ENCODE measurements at regions not wholly inside any gene's neighbourhood (a gene's known extent, or its start where the extent isn't known, plus 50 kb on each side); places are given as distances from the start of the nearest gene placed in this dataset.

DNA sequence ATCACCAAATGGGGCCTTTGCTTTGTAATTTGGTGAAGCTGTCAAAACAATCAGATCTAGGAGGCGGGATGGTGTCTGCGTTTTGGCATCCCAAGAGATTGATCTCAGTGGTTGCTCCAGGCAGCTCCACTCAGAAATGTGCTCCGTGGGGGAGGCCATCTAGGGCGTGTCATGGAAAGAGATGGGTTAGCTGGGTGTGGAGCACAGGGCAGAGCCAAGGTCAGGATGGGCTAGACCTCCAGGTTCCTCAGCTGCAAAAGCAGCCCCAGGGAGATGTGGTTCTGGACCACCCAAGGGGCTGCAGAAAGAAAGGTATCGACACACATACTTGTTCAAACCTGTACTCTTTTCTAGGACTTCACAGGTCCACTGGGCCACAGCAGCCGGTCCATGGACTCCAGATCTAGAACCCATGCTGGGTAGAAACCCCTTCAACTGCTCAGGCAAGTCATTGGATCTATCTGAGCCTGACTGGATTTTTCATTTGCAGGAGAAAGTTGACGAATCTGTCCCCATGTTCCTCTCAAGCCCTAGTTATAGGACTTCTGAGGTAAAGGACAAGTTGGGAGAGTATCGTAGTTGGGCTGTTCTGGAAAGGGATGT is 270.2 kb upstream of the RPL38 start:
- TF ChIP-seq, protein P1, sequence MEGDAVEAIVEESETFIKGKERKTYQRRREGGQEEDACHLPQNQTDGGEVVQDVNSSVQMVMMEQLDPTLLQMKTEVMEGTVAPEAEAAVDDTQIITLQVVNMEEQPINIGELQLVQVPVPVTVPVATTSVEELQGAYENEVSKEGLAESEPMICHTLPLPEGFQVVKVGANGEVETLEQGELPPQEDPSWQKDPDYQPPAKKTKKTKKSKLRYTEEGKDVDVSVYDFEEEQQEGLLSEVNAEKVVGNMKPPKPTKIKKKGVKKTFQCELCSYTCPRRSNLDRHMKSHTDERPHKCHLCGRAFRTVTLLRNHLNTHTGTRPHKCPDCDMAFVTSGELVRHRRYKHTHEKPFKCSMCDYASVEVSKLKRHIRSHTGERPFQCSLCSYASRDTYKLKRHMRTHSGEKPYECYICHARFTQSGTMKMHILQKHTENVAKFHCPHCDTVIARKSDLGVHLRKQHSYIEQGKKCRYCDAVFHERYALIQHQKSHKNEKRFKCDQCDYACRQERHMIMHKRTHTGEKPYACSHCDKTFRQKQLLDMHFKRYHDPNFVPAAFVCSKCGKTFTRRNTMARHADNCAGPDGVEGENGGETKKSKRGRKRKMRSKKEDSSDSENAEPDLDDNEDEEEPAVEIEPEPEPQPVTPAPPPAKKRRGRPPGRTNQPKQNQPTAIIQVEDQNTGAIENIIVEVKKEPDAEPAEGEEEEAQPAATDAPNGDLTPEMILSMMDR (conservative IDR thresholded peaks at IDR 0.05; ENCODE audit: low read depth, low read length), result no peak
- DNase-seq (ENCODE audit: low read depth), result no peak
- no peak overlapping the region for H3K4me3 ChIP-seq (ENCODE audit: low read depth, low read length)

GRCh38 chr17:73933871-73934270 is 269.6 kb upstream of the RPL38 start:
- H3K4me3 ChIP-seq (ENCODE audit: low read depth, low read length), result no peak overlapping the region
- TF ChIP-seq, protein P1 (conservative IDR thresholded peaks at IDR 0.05; ENCODE audit: low read depth, low read length), result no peak
- no peak for DNase-seq (ENCODE audit: low read depth)

DNA sequence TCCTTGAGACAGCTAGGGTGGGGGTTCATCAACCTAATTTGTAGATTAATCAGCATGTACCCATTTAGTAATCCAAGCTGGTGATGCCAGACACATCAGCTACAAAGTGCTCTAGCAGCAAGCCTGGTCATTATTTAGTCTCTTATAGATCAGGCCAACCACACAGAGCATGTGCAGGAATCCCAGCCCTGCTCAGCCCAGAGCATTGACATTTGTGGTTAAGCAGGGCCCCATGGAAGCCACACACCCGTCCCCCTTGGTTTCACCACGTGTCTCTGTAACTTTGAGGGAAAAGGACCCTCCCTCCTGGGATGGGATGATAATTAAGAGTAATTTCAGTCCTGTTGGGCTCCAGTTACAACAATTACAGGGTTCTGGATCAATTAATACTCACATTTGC is 268.8 kb upstream of the RPL38 start:
- DNase-seq (ENCODE audit: low read depth), result no peak
- TF ChIP-seq, protein P1 (conservative IDR thresholded peaks at IDR 0.05; ENCODE audit: low read depth, low read length), result no peak
- no peak overlapping the region for H3K4me3 ChIP-seq (ENCODE audit: low read depth, low read length)

DNA sequence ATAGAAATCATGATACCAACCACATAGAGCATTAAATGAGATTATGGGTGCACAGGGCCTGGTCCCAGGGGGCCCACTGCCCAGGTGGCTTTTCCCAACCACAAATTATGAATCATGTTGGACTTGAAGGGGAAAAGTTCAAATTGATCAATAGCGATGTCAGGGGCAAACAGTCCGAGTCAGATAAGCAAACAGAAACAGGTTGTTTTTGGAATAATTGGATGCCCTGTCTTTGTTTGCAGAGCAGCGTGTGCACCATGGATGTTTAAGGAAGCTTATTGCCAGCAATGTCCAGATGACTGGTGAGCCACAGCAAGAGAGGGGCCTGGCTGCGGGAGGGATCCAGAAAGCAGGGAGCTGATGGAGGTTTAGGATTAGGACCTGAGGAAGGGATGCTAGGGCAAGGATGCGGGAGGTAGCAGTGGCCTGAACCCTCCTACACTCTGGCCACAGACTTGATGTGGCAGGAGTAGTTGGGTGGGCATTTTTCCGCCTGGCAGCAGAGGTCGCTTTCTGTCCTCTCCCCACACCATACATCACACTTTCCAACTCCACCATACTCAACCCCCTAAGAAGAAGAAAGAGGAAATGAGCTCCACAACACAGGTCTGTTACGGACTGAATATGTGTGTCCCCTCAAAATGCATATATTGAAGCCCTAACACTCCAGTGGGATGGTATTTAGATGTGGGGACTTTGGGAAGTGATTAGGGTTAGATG is 266.4 kb upstream of the RPL38 start:
- TF ChIP-seq, protein P1 (conservative IDR thresholded peaks at IDR 0.05; ENCODE audit: low read depth, low read length), result no peak
- DNase-seq (ENCODE audit: low read depth), result no peak
- no peak overlapping the region for H3K4me3 ChIP-seq (ENCODE audit: low read depth, low read length)

DNA sequence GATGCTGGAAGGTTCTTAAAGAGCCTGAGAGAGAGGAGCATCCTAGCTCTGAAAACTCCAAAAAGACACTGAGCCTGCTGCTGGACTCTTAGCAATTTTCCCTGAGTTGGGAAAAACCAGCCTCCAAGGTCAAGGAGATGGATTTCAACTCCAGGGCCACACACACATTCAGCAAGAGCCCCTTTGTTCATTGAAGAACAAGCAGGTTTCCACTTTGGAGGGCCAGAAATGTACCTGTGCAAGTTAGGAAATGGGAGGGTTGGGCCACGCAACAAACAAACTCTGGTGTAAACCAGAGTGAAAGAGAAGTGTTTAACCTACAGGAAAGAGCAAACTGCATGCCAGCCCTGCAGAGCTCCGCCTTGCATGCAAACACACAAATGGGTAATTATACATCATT is 264.8 kb upstream of the RPL38 start:
- TF ChIP-seq, protein P1 (conservative IDR thresholded peaks at IDR 0.05; ENCODE audit: low read depth, low read length), result no peak
- no peak for DNase-seq (ENCODE audit: low read depth)
- no peak overlapping the region for H3K4me3 ChIP-seq (ENCODE audit: low read depth, low read length)

- H3K4me3 ChIP-seq (ENCODE audit: low read depth, low read length), result no peak overlapping the region
- TF ChIP-seq, protein P1 (conservative IDR thresholded peaks at IDR 0.05; ENCODE audit: low read depth, low read length), result no peak
- no peak for DNase-seq (ENCODE audit: low read depth)
Measured at GRCh38 chr17:73939806-73940205, 263.7 kb upstream of the RPL38 start.

DNA sequence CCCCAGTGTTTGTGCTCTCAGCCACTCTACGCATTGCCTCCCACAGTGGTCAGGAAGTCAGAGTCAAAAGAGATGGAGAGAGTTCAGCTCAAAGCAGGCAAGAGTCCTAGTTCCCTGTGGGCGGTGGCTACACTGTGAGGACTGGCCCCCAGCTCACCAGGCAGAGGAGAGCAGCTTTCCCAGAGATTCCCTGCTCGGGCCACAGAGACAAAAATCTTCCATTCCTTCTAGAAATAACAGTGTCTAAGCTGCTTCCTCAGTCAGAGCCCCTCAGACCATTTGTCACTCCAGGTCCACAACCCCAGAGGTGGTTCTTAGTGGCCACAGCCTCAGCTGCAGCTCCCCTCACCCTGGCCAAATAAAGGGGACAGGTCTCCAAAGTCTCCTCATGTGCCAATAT is 263.0 kb upstream of the RPL38 start:
- no peak overlapping the region for H3K4me3 ChIP-seq (ENCODE audit: low read depth, low read length)
- DNase-seq (ENCODE audit: low read depth), result no peak
- TF ChIP-seq, protein P1 (conservative IDR thresholded peaks at IDR 0.05; ENCODE audit: low read depth, low read length), result no peak
